ENCODE measurements at regions not wholly inside any gene's neighbourhood (a gene's known extent, or its start where the extent isn't known, plus 50 kb on each side); places are given as distances from the start of the nearest gene placed in this dataset.

DNA sequence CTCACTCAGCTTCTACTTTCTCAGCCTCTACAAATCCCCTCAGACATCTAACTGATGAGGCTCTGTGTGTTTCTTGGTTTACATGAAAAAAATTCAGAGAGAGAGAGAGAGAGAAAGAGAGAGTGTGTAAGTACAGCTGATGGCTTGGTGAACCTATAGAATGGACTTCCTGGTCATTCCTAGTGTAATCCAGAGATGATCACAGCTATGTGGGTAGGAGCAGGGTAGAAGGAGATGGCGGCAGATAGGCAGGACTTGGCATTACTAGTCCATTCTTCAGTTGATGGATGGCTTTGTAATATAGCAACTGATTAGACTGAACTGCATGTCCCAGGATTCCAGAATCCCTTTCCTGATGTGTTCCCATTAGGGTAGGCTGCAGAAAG is 429.3 kb upstream of the CLINT1 start:
- no peak for DNase-seq

DNA sequence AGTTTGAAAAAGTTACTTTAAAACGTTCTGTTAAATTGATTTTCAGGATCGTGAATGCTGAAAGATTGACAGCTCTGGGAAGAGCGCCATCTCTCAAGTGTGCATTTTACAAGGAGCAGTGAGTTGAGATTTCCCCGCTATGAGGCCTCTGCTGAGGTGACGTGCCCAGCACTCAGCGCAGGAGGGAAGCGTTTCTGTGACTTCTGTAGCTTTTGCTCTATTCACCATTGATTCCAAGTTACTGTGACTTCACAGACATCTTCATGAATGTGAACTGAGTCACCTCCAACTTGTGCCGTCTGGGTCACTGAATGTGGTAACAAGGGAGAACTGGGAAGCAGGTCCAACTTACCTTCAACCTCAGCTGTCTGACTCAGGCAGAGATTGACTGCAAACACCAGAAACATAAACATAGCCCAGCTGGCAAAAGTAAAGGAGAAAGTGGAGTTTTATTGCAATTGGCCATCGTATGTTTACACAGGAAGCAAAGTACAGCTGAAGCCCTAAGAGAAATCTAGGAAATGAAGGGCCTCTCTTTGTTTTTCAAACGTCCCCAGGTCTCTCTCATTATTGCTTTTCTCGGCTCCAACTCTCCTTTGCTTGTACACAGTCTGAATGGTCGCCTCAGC is 428.8 kb upstream of the CLINT1 start:
- no peak for DNase-seq

DNA sequence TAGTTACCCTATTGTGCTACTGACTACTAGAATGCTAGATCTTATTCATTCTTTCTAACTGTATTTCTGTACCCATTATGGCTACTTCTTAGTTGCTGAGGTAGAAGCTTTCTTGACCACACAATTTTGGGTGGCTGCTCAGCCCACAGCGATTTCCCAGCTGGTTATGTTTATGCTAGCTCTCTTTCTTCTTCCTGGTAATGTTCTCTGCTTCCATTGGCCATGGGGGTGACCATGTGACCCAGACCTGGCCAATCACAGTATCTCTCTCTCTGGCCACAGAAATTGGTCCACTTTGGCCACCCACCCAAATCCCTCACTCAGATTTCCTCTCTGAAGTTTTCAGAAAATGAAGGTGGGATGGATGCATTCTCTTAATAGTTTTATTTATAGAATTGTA is 427.9 kb upstream of the CLINT1 start:
- DNase-seq = no peak

DNA sequence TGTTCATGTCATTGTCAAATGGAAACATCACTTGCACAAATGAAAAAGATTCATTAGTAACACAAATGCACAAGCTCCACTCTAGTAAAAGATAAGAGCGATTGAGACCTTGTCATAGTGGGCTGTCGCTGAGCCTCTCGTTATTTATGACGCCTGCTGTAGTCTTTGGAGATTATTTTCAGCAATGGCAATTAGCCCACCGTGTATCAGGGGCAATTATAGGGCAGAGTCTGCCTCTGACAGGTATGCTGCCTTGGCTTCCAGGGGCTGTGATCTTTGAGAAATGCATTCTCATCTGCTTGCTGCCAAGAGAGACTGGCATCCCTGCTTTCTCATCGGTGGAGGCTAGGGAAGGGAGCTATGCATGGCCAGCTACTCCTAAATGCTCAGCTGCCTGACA is 426.8 kb upstream of the CLINT1 start:
- DNase-seq = no peak

DNA sequence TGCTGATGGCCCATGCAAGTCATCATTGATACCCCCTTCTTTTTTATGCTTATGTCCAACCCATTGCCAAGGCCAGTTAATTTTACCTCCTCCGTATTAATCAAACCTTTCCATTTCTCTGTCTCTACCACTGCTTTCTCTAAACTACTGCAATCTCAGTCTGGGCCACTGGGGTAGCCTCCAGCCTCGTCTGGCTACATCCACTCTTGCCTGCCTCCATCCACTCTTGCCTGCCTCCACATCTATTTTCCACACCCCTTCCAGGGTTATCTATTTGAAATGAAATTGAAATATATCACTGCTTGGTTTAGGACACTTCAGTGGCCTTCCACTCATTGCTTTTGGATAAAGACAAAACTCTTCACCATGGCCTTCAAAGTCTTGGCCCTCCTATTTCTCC is 425.3 kb upstream of the CLINT1 start:
- DNase-seq = no peak

DNA sequence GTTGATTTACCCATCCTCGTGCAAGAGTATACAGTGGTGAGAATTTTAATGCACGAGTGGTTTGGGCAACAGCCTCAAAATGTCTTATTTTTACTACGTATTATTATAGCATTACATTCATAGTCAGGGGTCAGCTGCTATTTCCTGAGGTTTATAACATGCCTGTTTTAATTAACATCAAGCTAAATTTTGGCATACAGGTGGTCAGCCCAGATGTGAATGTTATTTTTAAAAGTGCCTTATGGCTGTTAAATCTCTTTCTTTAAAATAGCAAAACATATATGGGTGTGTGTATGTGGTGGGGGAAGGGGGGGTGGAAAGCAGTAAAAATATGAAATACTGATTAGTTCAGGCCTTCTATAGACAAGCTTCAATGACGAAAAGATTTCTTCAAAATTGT is 424.5 kb upstream of the CLINT1 start:
- no peak for DNase-seq

DNA sequence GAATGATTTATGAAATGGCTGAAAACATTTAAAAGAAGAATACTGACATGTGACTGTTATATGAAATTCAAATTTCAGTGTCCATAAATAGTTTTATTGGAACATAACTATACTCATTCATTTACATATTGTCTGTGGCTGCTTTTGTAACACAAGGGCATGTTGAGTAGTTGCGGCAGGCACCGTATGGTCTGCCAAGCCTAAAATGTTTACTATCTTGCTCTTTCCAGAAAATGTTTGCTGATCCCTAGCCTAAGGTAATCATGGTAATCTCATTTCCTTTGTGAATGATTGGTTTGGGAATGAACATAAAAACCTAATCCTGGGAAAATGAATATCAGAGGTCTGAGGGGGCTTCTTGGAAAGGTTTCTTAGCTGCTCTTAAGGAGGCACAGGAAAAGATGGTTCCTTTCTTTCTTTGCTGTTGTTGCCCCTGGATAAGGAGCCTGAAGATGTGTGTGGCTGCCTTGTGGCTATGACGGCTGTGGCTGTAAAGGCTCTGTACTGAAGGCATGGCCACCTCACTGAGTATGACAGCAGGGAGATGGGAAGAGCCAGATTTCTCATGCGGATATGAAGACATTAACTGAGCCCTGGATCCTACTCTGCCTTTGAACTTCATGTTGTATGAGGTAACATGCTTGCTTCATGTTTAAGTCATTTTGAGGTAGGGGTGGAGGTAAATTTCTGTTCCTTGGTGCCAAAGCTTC is 419.4 kb upstream of the CLINT1 start:
- no peak for DNase-seq

DNA sequence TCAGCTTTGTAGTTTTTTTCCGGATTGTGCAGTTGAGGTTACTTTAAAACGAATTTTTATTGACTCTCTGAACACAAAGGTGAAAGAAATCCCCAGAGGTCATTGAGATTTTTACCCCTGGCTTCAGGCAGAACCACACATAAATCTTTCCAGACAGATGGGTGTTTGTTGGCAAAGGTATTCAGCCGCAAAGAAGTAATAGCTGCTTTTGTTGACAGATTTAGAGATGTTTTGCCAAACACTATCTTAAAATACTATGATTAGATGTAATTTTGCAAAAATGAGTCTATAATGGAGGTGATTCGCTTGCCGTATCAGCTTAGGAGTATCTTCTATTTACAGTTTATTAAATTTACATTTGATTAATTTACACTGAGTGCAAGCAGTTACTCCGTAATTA is 418.3 kb upstream of the CLINT1 start:
- no peak for DNase-seq

DNA sequence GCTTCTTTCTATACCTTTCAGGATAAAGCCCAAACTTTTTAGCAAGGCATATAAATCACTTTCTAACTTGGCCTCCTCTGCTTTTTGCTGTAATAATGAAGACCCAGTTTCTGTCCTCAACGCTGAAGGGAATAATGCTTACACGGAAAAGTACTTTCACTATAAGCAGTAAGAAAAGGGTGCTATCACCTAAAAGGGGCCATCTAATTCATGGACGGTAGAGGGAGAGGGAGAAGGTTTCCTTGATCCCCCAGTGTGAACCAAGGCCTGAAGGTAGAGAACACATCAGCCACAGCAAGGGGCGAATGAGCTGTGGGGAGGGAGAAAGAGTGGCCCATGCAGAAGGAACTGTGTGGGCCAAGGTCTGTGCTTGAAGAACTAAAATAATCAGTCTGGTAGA is 417.7 kb upstream of the CLINT1 start:
- DNase-seq = no peak

DNA sequence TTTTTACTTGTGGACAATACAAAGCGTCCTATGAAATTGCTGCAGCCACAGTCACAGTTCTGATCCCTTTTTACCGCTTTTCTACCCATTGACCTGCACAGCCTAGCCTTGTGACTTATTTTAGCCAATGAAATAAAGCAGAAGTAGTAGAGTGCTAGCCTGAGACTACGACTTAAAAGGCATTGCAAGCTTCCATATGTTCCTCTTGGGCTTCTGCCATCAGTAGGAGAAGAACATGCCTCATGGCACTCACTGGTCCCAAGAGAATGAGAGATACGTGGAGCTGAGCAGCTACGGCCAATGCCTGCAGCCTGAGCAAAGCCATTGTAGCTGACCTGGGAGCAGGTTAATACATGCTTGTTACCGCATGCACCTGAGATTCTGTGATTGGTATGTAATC is 416.6 kb upstream of the CLINT1 start:
- DNase-seq = no peak

DNA sequence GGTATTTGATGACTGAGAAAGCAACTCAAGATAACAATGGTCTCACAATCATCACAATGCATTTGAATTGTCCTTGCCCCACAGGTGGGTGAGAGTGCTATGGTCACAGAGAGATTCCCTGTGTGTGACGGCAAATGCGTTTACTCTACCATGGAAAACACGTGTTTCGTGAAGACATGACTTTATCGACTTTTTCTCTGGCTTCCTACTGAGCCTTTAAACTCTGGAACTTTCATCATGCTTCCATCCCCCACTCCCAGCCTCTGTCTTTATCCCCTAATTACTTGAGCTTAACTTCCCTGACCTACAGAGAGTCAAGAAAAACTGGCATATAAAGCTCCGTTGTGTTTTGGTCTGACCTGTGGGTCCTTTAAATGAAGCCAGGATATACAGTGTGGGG is 414.1 kb upstream of the CLINT1 start:
- DNase-seq = no peak

DNA sequence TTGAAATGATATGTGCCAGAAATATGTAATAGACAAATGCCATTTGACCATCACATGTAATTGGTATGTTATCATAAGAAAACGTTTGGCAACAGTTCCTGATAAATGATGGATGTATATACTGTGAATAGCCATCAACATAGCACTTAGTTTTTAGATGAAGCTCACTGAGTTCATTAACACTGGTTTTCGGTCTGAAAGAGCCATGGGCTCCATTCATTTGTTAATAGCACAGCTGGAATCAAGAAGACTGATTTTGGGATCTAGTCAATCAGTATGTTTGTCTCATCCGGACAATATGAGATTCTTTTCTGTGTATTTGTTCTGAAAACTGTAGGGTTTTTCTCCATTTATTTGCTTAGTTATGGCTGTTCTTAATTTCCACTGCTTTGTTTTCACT is 413.5 kb upstream of the CLINT1 start:
- no peak for DNase-seq

DNA sequence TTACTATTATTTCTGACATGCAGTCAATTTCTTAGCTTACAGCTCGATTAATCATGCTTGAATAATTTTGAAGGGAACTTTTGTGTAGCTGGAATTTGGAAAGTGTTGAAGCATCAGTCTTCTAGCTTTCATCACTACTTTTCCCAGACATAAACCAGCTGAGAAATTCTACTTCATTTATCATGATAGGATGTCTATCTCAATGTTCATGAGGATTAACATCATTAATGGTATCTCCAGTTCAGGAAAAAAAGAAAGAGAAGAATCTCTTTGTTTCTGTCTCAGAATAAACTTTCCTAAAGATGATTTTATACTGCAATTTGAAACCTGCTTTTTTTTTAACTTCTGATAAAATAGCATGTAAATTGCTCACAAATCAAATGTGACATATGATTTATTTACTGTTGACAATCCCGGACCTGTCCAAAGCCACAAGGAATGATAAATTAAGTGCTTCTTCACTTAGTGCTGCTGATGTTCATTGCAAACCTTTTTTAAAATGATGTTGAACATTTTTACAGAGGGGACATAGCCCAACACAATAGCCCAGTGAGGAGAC is 412.1 kb upstream of the CLINT1 start:
- DNase-seq = no peak

DNA sequence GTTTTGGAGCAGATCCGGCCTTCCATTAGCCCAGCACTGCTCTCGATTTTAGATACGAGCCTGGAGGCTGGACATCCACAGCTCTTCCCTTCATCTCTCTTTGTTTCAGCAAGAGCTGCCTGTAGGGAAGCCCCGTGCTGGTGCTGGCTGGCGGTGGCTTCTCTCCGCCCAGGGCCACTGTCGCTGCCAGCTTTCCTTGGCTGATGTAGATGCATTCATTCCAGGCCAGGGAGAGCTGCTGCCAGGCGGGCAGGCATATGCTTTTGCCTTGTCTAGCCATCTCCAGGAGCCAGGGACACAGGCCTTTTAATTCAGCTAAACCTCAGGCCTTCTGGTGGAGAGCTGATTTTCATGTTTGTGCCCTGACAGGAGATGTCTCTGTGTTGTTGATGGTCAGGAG is 409.3 kb upstream of the CLINT1 start:
- no peak for DNase-seq

DNA sequence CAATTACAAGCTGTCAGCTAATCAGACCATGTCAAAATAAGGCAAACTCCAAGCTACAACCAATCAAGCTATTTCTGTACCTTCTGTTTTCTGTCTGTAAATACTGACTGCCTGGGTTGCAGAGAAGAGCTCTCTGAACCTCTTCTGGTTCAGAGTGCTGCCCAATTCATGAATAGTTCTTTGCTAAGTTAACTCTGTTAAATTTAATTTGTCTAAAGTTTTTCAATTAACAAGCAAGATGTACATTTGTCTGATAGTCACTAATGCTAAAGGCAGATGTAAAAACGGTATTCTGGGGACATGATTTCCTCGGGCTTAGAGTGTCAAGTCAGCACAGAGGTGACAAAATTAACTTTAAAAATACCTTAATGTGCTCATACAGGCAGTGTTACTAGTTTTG is 408.3 kb upstream of the CLINT1 start:
- no peak for DNase-seq

DNA sequence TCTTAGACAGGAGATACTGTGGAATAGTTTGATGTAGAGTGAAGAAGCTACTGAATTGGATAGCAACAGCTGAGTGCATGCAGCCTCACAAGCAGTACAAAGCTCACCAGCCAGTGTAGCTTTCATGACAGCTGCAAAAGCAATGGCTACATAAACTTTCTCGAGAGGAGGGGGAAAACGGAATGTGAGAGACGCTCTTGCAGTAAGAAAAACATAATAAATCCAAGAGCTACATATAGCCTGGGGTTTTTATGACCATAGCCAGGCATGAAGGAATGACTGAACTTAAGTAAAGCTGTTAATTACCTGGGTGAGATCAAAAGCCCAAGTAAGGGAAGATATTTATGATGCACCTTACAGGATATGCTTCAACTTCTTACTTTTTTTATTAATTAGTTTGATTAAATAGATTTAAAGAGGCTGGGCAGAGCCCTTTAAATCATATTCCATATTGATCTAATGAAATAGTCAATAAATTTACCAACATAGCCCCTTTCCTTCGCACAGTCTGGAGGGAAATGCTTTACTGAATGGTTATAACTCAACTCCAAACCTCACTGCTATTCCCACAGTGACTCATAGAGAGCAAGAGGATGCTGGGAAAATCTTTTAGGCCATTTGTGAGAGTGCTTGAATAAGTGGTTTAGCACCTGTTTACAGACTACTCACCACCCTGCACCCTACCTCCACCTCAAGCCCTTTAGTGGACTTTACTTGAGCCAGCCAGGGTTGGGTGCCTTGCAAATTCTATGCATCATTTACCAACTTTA is 407.2 kb upstream of the CLINT1 start:
- no peak for DNase-seq

DNA sequence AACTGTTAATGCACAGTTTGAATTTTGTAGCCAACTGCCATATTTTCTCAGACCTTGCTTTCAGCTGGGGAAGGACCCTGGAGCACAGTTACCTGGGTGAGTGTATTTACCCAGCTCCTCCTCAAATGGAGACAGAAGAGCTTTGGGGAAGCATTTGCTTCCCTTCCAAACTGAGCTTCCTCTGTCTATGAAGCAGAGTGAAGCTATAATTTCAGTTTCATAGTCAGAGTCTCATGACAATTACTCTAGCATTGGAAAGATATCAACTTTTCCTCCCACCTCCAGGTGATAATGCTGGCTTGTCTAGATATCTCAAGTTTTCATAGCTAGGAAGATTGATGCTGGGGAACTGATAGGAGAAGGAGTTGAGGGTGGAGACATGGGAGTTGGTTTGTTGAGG is 406.4 kb upstream of the CLINT1 start:
- no peak for DNase-seq

DNA sequence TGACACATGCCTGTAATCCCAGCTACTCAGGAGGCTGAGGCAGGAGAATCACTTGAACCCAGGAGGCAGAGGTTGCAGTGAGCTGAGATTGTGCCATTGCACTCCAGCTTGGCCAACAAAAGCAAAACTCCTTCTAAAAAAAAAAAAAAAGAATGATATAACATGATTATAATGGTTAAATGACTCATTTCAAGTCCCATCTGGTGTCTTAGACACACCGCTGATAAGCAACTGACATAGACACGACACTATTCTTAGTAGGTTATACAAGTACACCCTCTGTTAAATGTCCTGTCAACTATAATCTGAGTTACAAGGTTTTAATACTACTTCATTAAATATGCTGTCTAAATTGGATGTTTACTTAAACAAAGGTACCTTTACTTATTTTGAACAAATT is 405.3 kb upstream of the CLINT1 start:
- DNase-seq = no peak

DNA sequence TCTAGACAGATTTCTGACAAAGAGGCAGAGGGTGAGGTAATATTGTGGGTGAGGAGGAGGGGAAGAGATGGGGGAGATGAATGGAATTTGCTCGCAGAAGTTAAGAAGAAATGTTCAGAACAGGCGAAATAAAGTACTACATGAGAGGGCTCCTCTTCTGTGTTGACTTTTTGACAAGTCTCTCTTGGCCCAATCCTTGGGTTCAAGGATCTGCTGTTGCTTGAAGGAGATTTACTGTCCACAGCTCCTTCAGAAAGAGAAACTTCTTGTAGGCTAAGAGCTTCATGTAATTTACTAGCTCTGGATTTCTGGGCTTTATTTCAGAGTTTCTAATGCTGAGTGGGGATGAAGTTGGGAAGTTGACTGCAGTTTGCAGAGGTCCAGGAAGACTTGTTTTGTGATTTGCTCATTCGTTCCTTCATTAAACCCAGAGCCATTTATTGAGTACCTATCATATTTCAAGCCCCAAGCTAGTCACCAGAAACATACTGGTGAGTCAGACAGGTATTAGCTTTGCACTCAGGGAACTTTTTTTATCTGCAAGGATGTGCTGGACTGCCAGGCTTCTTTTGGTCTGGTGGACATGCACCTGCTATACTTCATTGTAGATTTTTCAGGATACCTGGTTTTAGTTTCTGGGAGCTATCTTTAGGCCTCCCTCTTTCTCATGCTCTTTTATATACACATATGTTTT is 402.9 kb upstream of the CLINT1 start:
- DNase-seq = no peak

DNA sequence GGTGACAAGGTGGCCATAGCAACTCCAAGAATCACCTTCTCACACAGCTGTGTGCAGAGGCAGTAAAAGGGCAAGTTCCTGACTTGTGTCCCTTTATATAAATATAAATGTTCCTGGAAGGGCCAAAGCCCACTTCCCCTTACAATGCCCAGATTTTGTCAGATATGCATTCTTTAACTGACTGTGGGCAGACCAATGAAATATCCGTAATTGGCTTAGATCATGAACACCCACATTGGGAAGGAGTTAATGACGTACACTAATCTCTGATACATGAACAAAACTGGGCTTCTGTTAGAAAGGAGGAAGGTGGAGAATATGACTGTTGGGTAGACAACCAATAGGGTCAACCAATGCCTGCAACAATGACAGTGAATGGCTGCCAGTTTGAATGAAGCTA is 397.2 kb upstream of the CLINT1 start:
- no peak for DNase-seq

DNA sequence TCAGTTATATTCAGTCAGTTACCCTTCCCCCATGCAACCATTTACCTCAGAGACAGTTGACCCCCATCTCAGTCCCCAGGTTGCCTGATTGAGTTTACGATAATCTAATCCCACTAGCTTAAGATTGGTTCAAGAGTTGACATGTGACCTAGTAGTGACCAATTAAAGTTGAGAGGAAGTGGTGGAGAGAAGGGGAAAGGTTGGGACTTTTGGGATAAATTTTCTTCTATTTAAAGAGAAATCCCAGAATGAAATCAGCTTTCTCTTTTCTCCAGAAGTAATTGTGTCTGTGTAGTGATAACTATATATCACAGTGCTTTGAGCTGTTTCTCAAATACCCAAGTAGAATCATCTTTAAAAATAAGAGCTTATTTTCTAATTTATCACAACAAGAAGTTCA is 396.7 kb upstream of the CLINT1 start:
- DNase-seq = no peak

DNA sequence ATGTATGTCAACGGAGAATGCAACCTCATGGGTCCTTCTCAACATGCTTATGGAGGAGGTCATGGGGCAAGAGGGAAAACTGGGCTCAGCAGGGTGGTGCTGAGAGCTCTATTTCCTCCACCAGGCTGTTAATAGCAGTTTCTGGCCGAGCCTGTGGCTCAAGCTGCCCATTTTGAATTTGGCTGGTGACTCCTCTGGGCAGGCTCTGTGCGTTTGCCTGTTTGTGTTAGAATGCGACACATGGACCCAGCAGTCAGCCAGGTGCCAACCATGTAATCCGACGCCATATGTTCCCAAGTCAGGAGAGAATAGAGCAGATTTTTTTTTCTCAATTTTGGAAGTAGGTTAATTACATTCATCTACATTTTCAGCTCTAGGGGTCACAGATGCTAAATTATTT is 387.7 kb upstream of the CLINT1 start:
- DNase-seq = no peak

DNA sequence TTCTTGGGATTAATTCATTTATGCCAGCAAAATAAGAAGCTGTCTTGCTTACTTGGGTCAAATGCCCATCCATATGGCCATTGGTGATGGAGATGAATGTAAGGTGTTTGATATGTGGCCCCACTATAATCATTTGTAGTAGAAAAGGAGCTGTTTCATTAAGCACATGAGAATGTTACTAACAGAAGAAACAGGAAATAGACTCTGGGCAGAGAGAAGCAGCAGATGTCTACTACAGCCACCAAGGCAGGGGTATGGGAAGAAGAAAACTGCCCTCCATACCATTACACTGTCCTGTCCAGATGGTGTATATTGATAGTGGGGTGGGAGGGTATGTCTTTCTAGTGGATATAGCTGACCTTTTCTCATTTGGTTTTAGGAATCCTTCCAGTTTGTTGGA is 386.6 kb upstream of the CLINT1 start:
- no peak for DNase-seq

DNA sequence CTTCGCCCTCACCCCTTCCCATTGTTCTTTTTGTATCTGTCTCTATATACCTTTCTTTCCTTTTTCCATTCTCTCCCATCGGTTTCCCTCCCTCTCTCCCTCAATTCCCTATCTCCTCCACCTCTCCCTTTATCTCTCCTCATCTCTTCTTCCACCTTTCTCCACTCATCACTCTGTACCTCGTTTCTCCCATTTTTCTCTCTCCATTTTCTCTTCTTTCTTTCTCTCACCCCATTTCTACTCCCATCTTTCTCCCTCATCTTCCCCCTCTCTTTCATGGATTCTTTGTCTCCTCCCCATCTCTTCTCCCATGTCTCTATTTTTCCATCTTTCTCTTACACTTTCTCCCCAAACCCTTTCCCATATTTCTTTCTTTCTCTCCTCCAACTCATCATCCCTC is 385.9 kb upstream of the CLINT1 start:
- DNase-seq = no peak
